Endothelial cell (in vitro differentiated cells): ENCODE measurements at regions not wholly inside any gene's neighbourhood (a gene's known extent, or its start where the extent isn't known, plus 50 kb on each side); places are given as distances from the start of the nearest gene placed in this dataset.

Experiments used
- DNase-seq: peaks from one replicate; pipeline ENCODE4 v3.0.0; 2021; ENCODE audit warnings: low spot score
- H3K27ac Mint-ChIP-seq: one replicate; pipeline ENCODE4 v1.8.0; 2021; ENCODE audit warnings: mixed read lengths, inconsistent platforms; ENCODE audit not compliant: unreplicated experiment
- H3K27me3 Mint-ChIP-seq: one replicate; pipeline ENCODE4 v1.8.0; 2021; ENCODE audit warnings: mild to moderate bottlenecking, moderate library complexity, mixed read lengths, inconsistent platforms; ENCODE audit not compliant: unreplicated experiment
- H3K36me3 Mint-ChIP-seq: one replicate; pipeline ENCODE4 v1.8.0; 2021; ENCODE audit warnings: mild to moderate bottlenecking, low read depth, mixed read lengths, inconsistent platforms; ENCODE audit not compliant: unreplicated experiment
- H3K4me1 Mint-ChIP-seq: one replicate; pipeline ENCODE4 v1.8.0; 2021; ENCODE audit warnings: mild to moderate bottlenecking, mixed read lengths, inconsistent platforms; ENCODE audit not compliant: unreplicated experiment
- H3K4me3 Mint-ChIP-seq: one replicate; pipeline ENCODE4 v1.8.0; 2021; ENCODE audit warnings: mild to moderate bottlenecking, mixed read lengths, inconsistent platforms; ENCODE audit not compliant: unreplicated experiment
- H3K9me3 Mint-ChIP-seq: one replicate; pipeline ENCODE4 v1.8.0; 2021; ENCODE audit warnings: mixed read lengths, inconsistent platforms; ENCODE audit not compliant: unreplicated experiment
- CTCF ChIP-seq: fragments of 200-600 bp; sonication (generic); IDR thresholded peaks from one replicate; pipeline ENCODE4 v1.5.0; 2021; ENCODE audit warnings: antibody characterized with exemption; ENCODE audit not compliant: unreplicated experiment

DNA sequence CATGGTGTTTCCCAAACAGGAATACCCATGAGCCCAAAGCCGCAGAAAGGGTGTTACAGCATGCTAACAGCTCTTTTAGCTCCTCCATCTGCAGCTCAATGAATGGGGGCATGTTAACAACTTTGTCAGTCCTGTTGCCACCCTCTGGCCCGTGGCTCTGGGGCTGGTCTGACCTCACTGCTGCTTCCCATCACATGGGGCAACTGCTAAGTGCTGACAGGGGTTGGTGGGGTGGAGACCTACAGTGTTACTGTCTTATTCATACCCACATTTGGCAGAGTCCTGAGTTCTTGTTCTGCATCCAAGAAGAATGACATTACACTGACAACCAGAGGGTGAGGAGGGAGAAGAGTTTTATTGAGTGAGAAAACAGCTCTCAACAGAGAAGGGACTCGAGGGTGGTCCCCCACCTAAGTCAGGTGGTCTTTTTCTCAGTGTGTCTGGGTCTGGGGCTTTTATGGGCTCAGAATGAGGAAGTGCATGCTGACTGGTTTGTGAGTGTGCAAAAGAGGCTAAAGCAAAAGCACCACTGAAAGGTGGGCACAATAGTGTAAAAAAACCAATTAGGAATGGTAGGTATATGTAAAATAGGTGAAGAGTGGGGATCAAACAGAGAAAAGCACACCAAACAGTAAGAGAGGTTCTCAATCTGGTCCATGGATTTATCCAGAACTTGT lies 1952.0 kb upstream of the PCDH20 start:
- Mint-ChIP-seq H3K4me1 (no peaks in the 10 kb centered on the region), H3K27ac (no peak overlapping the region), H3K4me3 (no peak overlapping the region), H3K9me3 (no peaks in the 10 kb centered on the region), H3K27me3 (no peaks in the 10 kb centered on the region), H3K36me3 (no peaks in the 10 kb centered on the region)
- DNase-seq = no peak
- TF ChIP-seq CTCF = no peak

DNA sequence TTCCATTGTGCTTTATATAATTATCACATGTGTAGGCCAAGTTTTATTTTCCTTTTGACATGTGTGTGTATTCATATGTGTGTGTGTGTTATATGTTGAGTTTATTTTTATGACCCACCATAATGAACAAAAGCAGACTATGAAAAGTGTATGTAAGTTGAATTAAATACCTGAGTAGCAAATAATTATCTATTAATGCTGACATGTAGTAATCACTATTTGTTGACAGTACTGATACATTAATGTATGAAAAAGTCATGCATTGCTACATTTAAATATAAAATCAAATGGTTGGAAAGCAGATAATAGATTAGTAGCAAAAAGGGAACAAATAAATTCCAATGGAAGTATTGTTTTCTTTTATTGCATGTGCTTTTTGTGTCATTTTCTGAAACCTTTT lies 1948.5 kb upstream of the PCDH20 start:
- no peak for TF ChIP-seq CTCF
- no peak overlapping the region for H3K27ac Mint-ChIP-seq

DNA sequence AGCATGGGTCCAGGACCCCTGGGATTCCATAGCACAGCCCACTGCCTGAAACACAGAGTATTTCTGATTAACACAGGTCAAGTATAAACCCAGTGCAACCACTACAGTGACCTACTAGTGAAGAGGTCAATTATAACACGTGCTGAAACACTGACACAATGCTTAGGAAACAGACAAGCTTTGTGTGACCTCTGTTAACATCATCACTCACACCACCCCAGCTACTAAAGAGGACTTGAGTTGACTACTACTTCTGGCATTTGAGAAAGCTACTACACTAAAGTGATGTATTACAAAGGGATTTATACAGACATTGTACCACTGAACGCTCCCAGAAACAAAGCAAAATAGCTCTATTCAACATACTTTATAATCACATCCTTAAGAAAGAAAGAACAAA lies 1935.9 kb upstream of the PCDH20 start:
- Mint-ChIP-seq H3K27ac (no peak overlapping the region), H3K4me1 (no peaks in the 10 kb centered on the region), H3K36me3 (no peaks in the 10 kb centered on the region), H3K4me3 (no peak overlapping the region), H3K27me3 (no peaks in the 10 kb centered on the region), H3K9me3 (no peaks in the 10 kb centered on the region)
- no peak for DNase-seq
- TF ChIP-seq CTCF = no peak

More for the DNA sequence above, 1948.5 kb upstream of the PCDH20 start:
- no peaks in the 10 kb centered on the region for H3K4me1 Mint-ChIP-seq
- H3K36me3 Mint-ChIP-seq = no peaks in the 10 kb centered on the region
- DNase-seq = no peak
- H3K4me3 Mint-ChIP-seq = no peak overlapping the region
- no peaks in the 10 kb centered on the region for H3K9me3 Mint-ChIP-seq
- H3K27me3 Mint-ChIP-seq = no peaks in the 10 kb centered on the region

DNA sequence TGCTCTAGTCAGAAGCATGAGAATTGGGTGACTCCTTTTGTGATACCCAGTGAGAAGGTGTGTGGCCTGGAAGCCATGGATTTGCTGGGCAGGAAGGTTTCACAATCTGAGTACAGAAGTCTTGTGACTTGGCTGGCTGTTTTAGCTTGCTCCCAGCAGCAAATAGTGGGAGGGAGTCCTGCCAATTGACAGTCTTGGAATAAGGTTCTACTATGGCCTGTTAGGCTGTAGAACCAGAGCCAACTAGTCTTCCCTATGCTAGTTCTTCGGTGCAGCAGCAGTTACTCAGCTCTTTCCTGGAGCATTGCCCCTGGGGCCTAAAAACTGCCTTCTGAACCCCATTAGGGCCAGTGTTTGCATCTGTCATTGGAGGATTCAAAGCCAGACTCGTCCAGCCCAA lies 1935.4 kb upstream of the PCDH20 start:
- TF ChIP-seq CTCF = no peak
- no peak for DNase-seq
- Mint-ChIP-seq H3K4me3 (no peak overlapping the region), H3K36me3 (no peaks in the 10 kb centered on the region), H3K4me1 (no peaks in the 10 kb centered on the region), H3K27me3 (no peaks in the 10 kb centered on the region), H3K9me3 (no peaks in the 10 kb centered on the region), H3K27ac (no peak overlapping the region)

DNA sequence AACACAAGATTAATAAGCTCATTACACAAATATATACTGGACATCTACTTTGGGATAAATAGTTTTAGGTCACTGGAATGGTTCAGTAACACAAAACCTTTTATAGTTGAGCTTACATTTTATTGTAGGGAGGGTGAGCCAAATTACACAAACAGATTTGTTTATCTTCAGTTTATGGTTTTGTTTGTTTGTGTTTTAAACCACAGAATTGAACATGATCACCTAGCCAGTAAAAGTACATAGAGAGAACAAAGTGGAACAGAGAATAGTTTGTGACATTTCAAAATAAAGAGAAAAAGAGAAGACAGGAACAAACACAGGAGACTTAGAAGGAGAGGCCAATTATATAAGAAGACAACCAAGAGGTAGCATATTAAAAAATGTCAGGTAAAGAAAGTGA lies 1930.2 kb upstream of the PCDH20 start:
- Mint-ChIP-seq H3K9me3 (no peaks in the 10 kb centered on the region), H3K27me3 (no peaks in the 10 kb centered on the region), H3K4me3 (no peak overlapping the region), H3K4me1 (no peaks in the 10 kb centered on the region), H3K36me3 (no peaks in the 10 kb centered on the region), H3K27ac (no peak overlapping the region)
- no peak for TF ChIP-seq CTCF
- no peak for DNase-seq
